HPDE6-E6E7 (cell line): ENCODE measurements at regions not wholly inside any gene's neighbourhood (a gene's known extent, or its start where the extent isn't known, plus 50 kb on each side); places are given as distances from the start of the nearest gene placed in this dataset.

ENCODE experiments used
- DNase-seq: peaks from one replicate; pipeline ENCODE4 v3.0.0; 2011; ENCODE audit warnings: missing footprints; ENCODE audit errors: extremely low spot score

- DNase-seq = no peak
These were observed 625.8 kb downstream of the OTOL1 start for GRCh38 chr3:162122405-162122804.

- no peak for DNase-seq
These were observed 629.2 kb downstream of the OTOL1 start for GRCh38 chr3:162125790-162126189.

GRCh38 chr3:162130582-162130981 lies 634.0 kb downstream of the OTOL1 start:
- no peak for DNase-seq

GRCh38 chr3:162132981-162133380 lies 636.4 kb downstream of the OTOL1 start:
- DNase-seq = no peak

- DNase-seq = no peak
These were observed 638.0 kb downstream of the OTOL1 start for GRCh38 chr3:162134571-162134970.

GRCh38 chr3:162136136-162136535 lies 639.5 kb downstream of the OTOL1 start:
- no peak for DNase-seq

GRCh38 chr3:162138509-162138908 lies 641.9 kb downstream of the OTOL1 start:
- DNase-seq = no peak

- no peak for DNase-seq
These were observed 643.2 kb downstream of the OTOL1 start for GRCh38 chr3:162139841-162140240.

GRCh38 chr3:162141272-162141791 lies 644.7 kb downstream of the OTOL1 start:
- DNase-seq = no peak

- peak; percentile 17 for DNase-seq
These were observed 645.9 kb downstream of the OTOL1 start for GRCh38 chr3:162142511-162142910.

- no peak for DNase-seq
These were observed 646.6 kb downstream of the OTOL1 start for GRCh38 chr3:162143180-162143579.

GRCh38 chr3:162147996-162148395 lies 651.4 kb downstream of the OTOL1 start:
- no peak for DNase-seq

GRCh38 chr3:162150790-162151189 lies 654.2 kb downstream of the OTOL1 start:
- DNase-seq = no peak

GRCh38 chr3:162152636-162153035 lies 656.0 kb downstream of the OTOL1 start:
- no peak for DNase-seq

- no peak for DNase-seq
These were observed 665.0 kb downstream of the OTOL1 start for GRCh38 chr3:162161595-162161994.

- no peak for DNase-seq
These were observed 668.7 kb downstream of the OTOL1 start for GRCh38 chr3:162165346-162165745.

- no peak for DNase-seq
These were observed 669.9 kb downstream of the OTOL1 start for GRCh38 chr3:162166543-162166942.

GRCh38 chr3:162168715-162169114 lies 672.1 kb downstream of the OTOL1 start:
- DNase-seq = no peak

GRCh38 chr3:162170581-162170980 lies 674.0 kb downstream of the OTOL1 start:
- DNase-seq = no peak

GRCh38 chr3:162171970-162172369 lies 675.4 kb downstream of the OTOL1 start:
- no peak for DNase-seq

GRCh38 chr3:162175145-162175544 lies 678.5 kb downstream of the OTOL1 start:
- no peak for DNase-seq

GRCh38 chr3:162175878-162176277 lies 679.3 kb downstream of the OTOL1 start:
- DNase-seq = no peak

- DNase-seq = no peak
These were observed 686.8 kb downstream of the OTOL1 start for GRCh38 chr3:162183440-162183839.

- DNase-seq = no peak
These were observed 695.9 kb downstream of the OTOL1 start for GRCh38 chr3:162192340-162193029.
